ENCODE measurements at regions not wholly inside any gene's neighbourhood (a gene's known extent, or its start where the extent isn't known, plus 50 kb on each side); places are given as distances from the start of the nearest gene placed in this dataset.

- Histone ChIP-seq H2AFZ (ENCODE audit: control insufficient read depth, low read depth, low read length) (no peak overlapping the region), H3K9ac (ENCODE audit: control insufficient read depth, insufficient read depth, low read length) (no peak overlapping the region), H4K20me1 (ENCODE audit: control insufficient read depth, insufficient read depth) (no peaks in the 10 kb centered on the region), H3K27ac (ENCODE audit: control insufficient read depth, insufficient read depth) (no peak overlapping the region), H3K36me3 (ENCODE audit: control insufficient read depth in 2 of 2, insufficient read depth in 2 of 2, low read length in 1 of 2) (no peaks in the 10 kb centered on the region), H3K27me3 (replicated peaks in 1 of 2; ENCODE audit: control insufficient read depth in 2 of 2, insufficient read depth in 2 of 2, low read length in 1 of 2) (no peaks in the 10 kb centered on the region; a peak in 1 of 4 replicates), H3K4me2 (ENCODE audit: control insufficient read depth, insufficient read depth) (no peak overlapping the region), H3K79me2 (ENCODE audit: control insufficient read depth, insufficient read depth, low read length) (no peaks in the 10 kb centered on the region), H3K9me3 (replicated peaks; ENCODE audit: control insufficient read depth, insufficient read depth, low read length) (no peaks in the 10 kb centered on the region), H3K4me1 (ENCODE audit: control insufficient read depth, insufficient read depth, low read length) (no peaks in the 10 kb centered on the region), H3K4me3 (no peak overlapping the region)
- ChIA-PET CTCF (no interaction called here), POLR2A (no interaction called here), RAD21 (ENCODE audit: unreplicated experiment) (no interaction called here), SMC1A (ENCODE audit: uncharacterized antibody, unreplicated experiment) (interaction anchor here (1.7 kb wide), 1 partner anchor 329 kb away, joined by 4 read pairs; no protein-coding TSS in a partner anchor)
- FAIRE-seq (no peak), DNase-seq (ENCODE audit: low read depth, low spot score) (no peak), ATAC-seq (no peak)
- BruUV-seq (replicated peaks), result no TSS peak
- in situ Hi-C loops (cut with MboI) (loop anchor here (10.0 kb wide), 1 partner anchor 1311 kb away; no protein-coding TSS in a partner anchor), intact Hi-C loops (cut with micrococcal nuclease; ENCODE audit: unreplicated experiment) (no loop called here)
- 41% methylated on average over 2 of the region's 2 CpGs for WGBS (ENCODE audit: insufficient coverage, insufficient replicate concordance, low lambda C conversion rate, missing lambda C conversion rate)
- TF ChIP-seq HDAC2 (IDR thresholded peaks at IDR 0.05), result no peak
- TF ChIP-seq PAX5 (IDR thresholded peaks at IDR 0.05; ENCODE audit: borderline replicate concordance, low read depth, low read length), result no peak
- TF ChIP-seq ZNF274 (IDR thresholded peaks at IDR 0.05; ENCODE audit: insufficient read depth, insufficient read length), result no peak
- TF ChIP-seq CEBPZ (IDR thresholded peaks at IDR 0.05; ENCODE audit: low read depth, low read length), result no peak
- TF ChIP-seq FOS (IDR thresholded peaks at IDR 0.05; ENCODE audit: borderline replicate concordance, extremely low read depth, insufficient read length), result no peak
- no peak for TF ChIP-seq STAT3 (IDR thresholded peaks at IDR 0.05; ENCODE audit: low read depth, low read length)
- TF ChIP-seq ZSCAN29 (IDR thresholded peaks at IDR 0.05), result no peak
- TF ChIP-seq LARP7 (IDR thresholded peaks at IDR 0.05), result no peak
- no peak for TF ChIP-seq EP300 (IDR thresholded peaks at IDR 0.05; ENCODE audit: borderline replicate concordance in 1 of 2, control insufficient read depth in 1 of 2, low read depth in 2 of 2, low read length in 2 of 2)
- no peak for TF ChIP-seq HDAC6 (IDR thresholded peaks at IDR 0.05; ENCODE audit: unreplicated experiment)
- TF ChIP-seq TCF3 (IDR thresholded peaks at IDR 0.05; ENCODE audit: borderline replicate concordance, insufficient read depth, low read depth, low read length), result no peak
- TF ChIP-seq ZBTB4 (CRISPR knock-in tag; IDR thresholded peaks at IDR 0.05), result no peak
- no peak for TF ChIP-seq RAD51 (IDR thresholded peaks at IDR 0.05)
- TF ChIP-seq TCF12 (IDR thresholded peaks at IDR 0.05; ENCODE audit: low read depth, low read length), result no peak
- no peak for TF ChIP-seq PML (IDR thresholded peaks at IDR 0.05; ENCODE audit: low read length)
These were observed 52.8 kb upstream of the PLXNC1 start for GRCh38 chr12:94095618-94096017.
